ENCODE measurements at regions not wholly inside any gene's neighbourhood (a gene's known extent, or its start where the extent isn't known, plus 50 kb on each side); places are given as distances from the start of the nearest gene placed in this dataset.
"Not testable (repeated sequence)": the region's sequence is repeated elsewhere in the genome, so short reads cannot be mapped to it uniquely, and the experiment has no call there.

DNA sequence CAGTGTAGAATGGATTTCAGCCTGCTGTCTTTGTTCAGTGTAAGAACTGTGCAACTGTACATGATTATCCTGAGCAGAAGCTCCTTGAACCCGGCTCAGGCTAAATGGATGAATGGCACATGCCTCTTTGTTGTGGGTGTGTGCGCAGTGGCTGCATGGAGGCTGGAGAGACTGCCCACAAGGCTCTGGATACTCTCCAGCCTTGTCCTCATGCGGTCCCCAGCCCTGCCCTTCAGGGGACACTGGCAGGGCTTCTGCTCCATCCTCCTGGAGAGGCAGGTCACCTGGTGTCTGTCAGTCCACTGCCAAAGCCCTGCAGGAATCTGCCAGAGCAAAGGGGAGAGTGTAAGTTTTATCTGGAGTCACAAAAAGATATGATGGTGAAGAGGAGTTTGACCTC is 241.7 kb upstream of the EXOC2 start:
- Mint-ChIP-seq H3K9me3 (ENCODE audit: unreplicated experiment) (no peaks in the 10 kb centered on the region), H3K27ac (ENCODE audit: unreplicated experiment) (no peak overlapping the region), H3K36me3 (ENCODE audit: unreplicated experiment) (no peaks in the 10 kb centered on the region), H3K4me1 (ENCODE audit: unreplicated experiment) (no peaks in the 10 kb centered on the region), H3K4me3 (ENCODE audit: unreplicated experiment) (no peak overlapping the region), H3K27me3 (ENCODE audit: unreplicated experiment) (peaks cover 17% of the 10 kb centered on the region)
- peak; percentile 71 for DNase-seq (ENCODE audit: extremely low spot score, unreplicated experiment)
- TF ChIP-seq, protein P1, sequence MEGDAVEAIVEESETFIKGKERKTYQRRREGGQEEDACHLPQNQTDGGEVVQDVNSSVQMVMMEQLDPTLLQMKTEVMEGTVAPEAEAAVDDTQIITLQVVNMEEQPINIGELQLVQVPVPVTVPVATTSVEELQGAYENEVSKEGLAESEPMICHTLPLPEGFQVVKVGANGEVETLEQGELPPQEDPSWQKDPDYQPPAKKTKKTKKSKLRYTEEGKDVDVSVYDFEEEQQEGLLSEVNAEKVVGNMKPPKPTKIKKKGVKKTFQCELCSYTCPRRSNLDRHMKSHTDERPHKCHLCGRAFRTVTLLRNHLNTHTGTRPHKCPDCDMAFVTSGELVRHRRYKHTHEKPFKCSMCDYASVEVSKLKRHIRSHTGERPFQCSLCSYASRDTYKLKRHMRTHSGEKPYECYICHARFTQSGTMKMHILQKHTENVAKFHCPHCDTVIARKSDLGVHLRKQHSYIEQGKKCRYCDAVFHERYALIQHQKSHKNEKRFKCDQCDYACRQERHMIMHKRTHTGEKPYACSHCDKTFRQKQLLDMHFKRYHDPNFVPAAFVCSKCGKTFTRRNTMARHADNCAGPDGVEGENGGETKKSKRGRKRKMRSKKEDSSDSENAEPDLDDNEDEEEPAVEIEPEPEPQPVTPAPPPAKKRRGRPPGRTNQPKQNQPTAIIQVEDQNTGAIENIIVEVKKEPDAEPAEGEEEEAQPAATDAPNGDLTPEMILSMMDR (IDR thresholded peaks at IDR 0.05) = no peak

GRCh38 chr6:931919-932318 is 239.0 kb upstream of the EXOC2 start:
- H3K9me3 Mint-ChIP-seq (ENCODE audit: unreplicated experiment); H3K36me3 Mint-ChIP-seq (ENCODE audit: unreplicated experiment); H3K4me3 Mint-ChIP-seq (ENCODE audit: unreplicated experiment); H3K27ac Mint-ChIP-seq (ENCODE audit: unreplicated experiment); DNase-seq (ENCODE audit: extremely low spot score, unreplicated experiment); H3K4me1 Mint-ChIP-seq (ENCODE audit: unreplicated experiment): not testable (repeated sequence)
- H3K27me3 Mint-ChIP-seq (ENCODE audit: unreplicated experiment) = peaks cover 12% of the 10 kb centered on the region

DNA sequence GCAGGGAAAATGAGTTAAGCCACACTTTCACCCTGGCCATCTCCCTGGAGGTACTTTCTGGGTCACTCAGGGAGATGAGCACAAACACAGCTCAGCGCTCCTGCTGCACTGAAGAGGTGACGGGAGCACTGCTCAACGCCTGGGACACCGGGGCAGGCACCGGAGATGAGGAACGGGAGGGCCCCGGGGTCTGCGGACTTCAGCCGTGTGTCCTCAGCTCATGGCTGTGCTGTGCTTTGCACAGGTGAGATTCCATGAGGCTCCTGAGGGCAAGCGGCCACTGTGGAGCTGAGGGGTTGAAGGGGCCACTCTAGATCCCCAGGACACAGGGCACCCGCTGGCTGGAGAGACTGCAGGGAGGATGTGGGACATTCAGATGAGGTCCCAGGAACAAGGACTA is 234.2 kb upstream of the EXOC2 start:
- no peaks in the 10 kb centered on the region for H3K4me1 Mint-ChIP-seq (ENCODE audit: unreplicated experiment)
- DNase-seq (ENCODE audit: extremely low spot score, unreplicated experiment) = peak; percentile 66
- H3K27me3 Mint-ChIP-seq (ENCODE audit: unreplicated experiment) = peaks cover 3% of the 10 kb centered on the region
- no peaks in the 10 kb centered on the region for H3K36me3 Mint-ChIP-seq (ENCODE audit: unreplicated experiment)
- peaks cover 8% of the 10 kb centered on the region for H3K9me3 Mint-ChIP-seq (ENCODE audit: unreplicated experiment)
- H3K27ac Mint-ChIP-seq (ENCODE audit: unreplicated experiment) = no peak overlapping the region
- TF ChIP-seq, protein P1 (IDR thresholded peaks at IDR 0.05) = no peak
- no peak overlapping the region for H3K4me3 Mint-ChIP-seq (ENCODE audit: unreplicated experiment)

DNA sequence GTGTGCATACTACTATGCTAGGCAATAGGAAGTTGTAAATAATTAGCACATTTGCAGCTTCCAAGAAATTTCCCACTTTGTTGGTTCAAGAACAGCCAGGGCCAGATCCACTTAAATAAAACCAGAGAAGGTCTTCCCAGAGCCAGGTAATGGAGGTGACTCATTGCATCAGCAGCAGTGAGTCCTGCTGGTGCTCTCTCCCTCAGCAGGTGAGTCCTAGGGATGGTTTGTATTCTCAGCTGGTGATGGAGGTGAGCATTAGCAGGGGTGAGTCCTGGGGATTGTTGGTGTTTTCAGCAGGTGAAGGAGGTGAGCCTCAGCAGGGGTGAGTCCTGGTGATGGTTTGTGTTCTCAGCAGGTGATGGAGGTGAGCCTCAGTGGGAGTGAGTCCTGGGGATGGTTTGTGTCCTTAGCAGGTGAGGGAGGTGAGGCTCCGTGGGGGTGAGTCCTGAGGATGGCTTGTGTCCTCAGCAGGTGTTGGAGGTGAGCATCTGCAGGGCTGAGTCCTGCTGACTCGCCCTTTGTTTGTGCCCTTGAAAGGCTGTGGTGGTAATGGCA is 232.8 kb upstream of the EXOC2 start:
- Mint-ChIP-seq H3K27ac (ENCODE audit: unreplicated experiment) (no peak overlapping the region), H3K4me1 (ENCODE audit: unreplicated experiment) (no peaks in the 10 kb centered on the region), H3K27me3 (ENCODE audit: unreplicated experiment) (peaks cover 3% of the 10 kb centered on the region), H3K9me3 (ENCODE audit: unreplicated experiment) (peaks cover 13% of the 10 kb centered on the region), H3K36me3 (ENCODE audit: unreplicated experiment) (no peaks in the 10 kb centered on the region), H3K4me3 (ENCODE audit: unreplicated experiment) (no peak overlapping the region)
- TF ChIP-seq, protein P1 (IDR thresholded peaks at IDR 0.05) = no peak
- DNase-seq (ENCODE audit: extremely low spot score, unreplicated experiment) = no peak

- Mint-ChIP-seq H3K27ac (ENCODE audit: unreplicated experiment) (no peak overlapping the region), H3K9me3 (ENCODE audit: unreplicated experiment) (peaks cover 16% of the 10 kb centered on the region), H3K27me3 (ENCODE audit: unreplicated experiment) (peaks cover 3% of the 10 kb centered on the region), H3K4me3 (ENCODE audit: unreplicated experiment) (no peak overlapping the region), H3K4me1 (ENCODE audit: unreplicated experiment) (no peaks in the 10 kb centered on the region), H3K36me3 (ENCODE audit: unreplicated experiment) (peaks cover 2% of the 10 kb centered on the region)
- peak; percentile 81 for DNase-seq (ENCODE audit: extremely low spot score, unreplicated experiment)
- TF ChIP-seq, protein P1 (IDR thresholded peaks at IDR 0.05) = no peak
Observed at GRCh38 chr6:924661-925060, 231.7 kb upstream of the EXOC2 start.

DNA sequence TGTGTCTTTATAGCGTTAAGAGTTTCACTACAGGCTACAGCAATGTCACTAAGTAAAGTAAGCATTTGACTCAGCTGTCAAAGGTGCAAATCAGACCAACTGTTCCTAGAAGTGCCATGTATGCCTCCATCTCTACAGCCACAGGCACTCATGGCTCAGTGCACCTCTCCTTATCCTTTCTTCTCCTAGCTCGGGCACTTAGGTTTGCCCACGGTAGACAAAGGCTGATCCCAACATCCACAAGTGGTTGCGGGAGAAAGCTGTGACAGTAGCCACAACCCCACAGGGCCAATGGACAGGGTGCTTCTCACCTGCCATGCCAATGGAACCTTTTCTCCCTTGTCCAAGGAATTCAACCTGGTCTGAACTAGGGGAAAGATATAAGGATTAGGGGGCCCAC is 228.5 kb upstream of the EXOC2 start:
- Mint-ChIP-seq H3K36me3 (ENCODE audit: unreplicated experiment) (peaks cover 2% of the 10 kb centered on the region), H3K4me3 (ENCODE audit: unreplicated experiment) (no peak overlapping the region), H3K9me3 (ENCODE audit: unreplicated experiment) (peaks cover 21% of the 10 kb centered on the region), H3K27me3 (ENCODE audit: unreplicated experiment) (peaks cover 3% of the 10 kb centered on the region), H3K4me1 (ENCODE audit: unreplicated experiment) (no peaks in the 10 kb centered on the region), H3K27ac (ENCODE audit: unreplicated experiment) (no peak overlapping the region)
- TF ChIP-seq, protein P1 (IDR thresholded peaks at IDR 0.05) = no peak
- no peak for DNase-seq (ENCODE audit: extremely low spot score, unreplicated experiment)

Data from osteocyte (in vitro differentiated cells).